ENCODE measurements at regions not wholly inside any gene's neighbourhood (a gene's known extent, or its start where the extent isn't known, plus 50 kb on each side); places are given as distances from the start of the nearest gene placed in this dataset.

GRCh38 chr11:35077709-35078469 is 61.1 kb upstream of the CD44 start:
- no peak for DNase-seq (ENCODE audit: low spot score)

- DNase-seq (ENCODE audit: low spot score): no peak
Observed at GRCh38 chr11:35078470-35078735, 60.6 kb upstream of the CD44 start.

- DNase-seq (ENCODE audit: low spot score): no peak
Observed at GRCh38 chr11:35079611-35080010, 59.4 kb upstream of the CD44 start.

DNA sequence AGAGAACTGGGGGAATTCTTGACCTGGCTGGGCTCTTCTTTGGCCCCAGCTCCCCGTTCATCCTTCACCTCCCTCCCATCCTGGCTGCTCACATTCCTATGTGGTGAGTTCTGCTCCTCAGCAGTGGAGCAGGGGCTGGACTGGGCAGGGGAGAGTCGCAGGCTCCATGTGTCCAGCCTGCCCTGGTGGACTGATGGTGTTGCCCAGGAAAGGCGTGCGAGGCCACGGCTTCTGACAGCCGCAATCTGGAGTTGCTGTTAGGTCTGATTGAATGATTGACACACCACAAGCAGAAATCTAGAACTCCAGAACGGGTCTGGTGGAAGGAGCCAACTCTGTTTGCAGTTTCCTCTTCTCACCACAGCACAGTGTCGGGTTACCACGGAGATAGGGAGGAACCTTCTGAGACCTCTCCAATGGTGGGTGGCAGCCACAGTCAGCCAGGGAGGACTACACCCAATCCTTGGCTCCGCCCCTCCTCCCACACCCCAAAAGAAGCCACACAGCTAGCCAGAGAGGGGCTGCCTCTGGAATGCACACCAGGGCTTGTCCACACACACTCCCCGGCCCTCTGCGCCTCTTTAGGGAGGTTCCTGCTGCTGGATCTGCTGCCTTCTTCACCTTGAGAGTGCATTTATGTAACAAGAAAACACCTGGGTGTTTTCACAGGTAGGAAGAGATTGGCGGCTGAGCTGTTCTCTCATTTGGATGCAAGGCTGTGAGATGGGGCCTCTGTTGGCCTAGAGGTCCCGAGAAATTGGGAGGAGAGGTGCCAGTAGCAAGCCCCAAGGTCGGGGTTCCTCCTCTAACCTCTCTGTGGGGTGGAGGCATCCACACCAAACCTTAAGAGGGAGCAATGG is 56.4 kb upstream of the CD44 start:
- peak; percentile 20 for DNase-seq (ENCODE audit: low spot score)

DNA sequence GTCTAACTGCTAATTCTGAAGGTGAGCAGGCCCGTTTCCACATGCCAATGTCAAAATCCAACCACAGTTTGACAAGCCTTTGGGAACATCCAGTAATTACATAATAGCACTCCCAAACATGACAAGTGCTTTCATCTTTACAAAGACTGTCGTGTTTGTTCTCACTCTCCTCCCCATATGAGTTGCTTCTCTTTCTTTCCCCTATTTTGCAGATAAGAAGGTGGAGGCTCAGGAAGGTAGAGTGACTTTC is 55.9 kb upstream of the CD44 start:
- DNase-seq (ENCODE audit: low spot score): no peak

DNA sequence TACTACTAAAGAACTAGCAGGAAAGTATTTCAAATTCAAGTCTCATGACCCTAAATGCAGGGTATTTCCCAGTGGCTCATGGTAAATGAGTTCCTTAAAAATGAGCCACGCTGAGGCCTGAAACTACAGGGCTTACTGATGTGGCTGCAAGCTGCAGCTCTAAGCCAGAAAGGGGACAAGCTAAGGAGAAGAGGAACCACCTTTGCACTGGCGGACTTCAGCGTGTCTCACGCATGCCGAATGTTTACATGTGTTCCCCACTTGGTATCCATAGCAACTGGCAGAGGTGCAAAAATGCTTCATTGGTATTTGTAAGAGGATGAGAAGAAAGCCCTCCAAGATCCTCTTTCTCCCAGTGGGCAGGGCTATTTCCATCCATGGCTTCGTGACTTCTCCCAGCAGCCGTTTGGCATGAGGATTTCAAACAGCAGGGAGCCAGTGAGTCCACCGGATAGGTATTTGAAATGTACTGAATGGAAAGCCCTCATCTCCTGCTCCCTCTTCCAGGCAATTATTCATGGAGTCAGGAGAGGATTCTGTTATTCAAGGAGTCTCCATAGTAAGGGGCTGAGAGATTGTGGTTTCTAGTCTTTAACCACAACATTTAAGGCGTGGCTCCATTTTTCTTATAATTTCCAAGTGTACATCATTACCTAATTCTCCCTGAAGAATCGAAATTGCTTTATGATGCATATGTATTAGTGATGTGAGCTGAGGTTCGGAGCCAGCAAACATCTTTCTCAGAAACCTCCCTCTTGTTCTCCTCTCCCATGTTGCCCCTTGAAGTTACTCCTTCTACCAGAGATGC is 55.3 kb upstream of the CD44 start:
- DNase-seq (ENCODE audit: low spot score): no peak

GRCh38 chr11:35084817-35085440 is 54.0 kb upstream of the CD44 start:
- DNase-seq (ENCODE audit: low spot score): no peak

- no peak for DNase-seq (ENCODE audit: low spot score)
Observed at GRCh38 chr11:35085531-35086165, 53.3 kb upstream of the CD44 start.

- DNase-seq (ENCODE audit: low spot score): no peak
Observed at GRCh38 chr11:35087648-35088047, 51.3 kb upstream of the CD44 start.

DNA sequence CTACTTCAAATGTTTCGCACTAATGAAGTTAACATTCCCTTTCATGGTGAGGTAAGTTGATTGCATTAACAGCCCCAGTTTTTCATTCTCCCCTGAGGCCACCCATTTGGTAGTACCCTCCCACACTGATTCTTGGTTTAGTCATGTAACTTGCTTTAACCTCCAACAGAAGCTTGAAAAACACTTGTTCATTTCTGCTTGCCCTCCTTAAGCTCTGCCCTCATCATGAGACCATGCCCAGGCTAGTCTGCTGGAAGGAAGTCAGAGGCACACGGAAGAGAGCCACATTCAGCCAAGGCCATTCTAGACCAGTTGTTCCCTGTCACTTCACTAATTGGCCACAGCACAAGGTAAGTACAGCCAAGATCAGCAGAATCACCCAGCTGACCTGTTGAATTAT is 50.7 kb upstream of the CD44 start:
- no peak for DNase-seq (ENCODE audit: low spot score)

DNA sequence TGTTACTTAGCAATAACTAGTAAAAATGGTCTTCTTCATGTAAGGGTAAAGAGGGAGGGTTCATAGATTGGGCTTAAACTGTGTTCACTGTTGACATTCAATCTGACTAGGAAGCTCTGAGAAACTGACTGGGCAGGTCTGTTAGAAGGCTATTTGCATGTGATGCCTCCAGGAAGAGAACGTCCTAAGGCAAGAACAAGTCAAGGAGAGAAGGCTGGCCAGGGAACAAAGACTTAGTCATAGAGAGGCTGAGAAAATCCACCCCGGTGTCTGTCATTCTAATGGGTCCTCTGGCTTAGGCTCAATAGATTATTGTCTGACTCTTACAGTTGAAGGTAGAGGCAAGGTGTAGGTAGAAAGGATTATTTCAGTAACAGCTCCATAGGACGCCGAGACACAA is 50.3 kb upstream of the CD44 start:
- no peak for DNase-seq (ENCODE audit: low spot score)
